Right lobe of liver (tissue), 4 donors: ENCODE measurements at regions not wholly inside any gene's neighbourhood (a gene's known extent, or its start where the extent isn't known, plus 50 kb on each side); places are given as distances from the start of the nearest gene placed in this dataset.

Source experiments
- POLR2A ChIP-seq: fragments of 450-650 bp; IDR thresholded peaks from one replicate; pipeline ENCODE4 v1.6.1; 2017; ENCODE audit warnings: antibody characterized with exemption, mild to moderate bottlenecking
- TF ChIP-seq, protein P1 (sequence below), 4 donors: fragments of 200-600 bp in 3 of 4; fragments of 450-650 bp in 1 of 4; IDR thresholded peaks; one replicate each; pipeline versions ENCODE4 v1.5.1 to v1.8.0; 2016 to 2022; ENCODE audit warnings: antibody characterized with exemption in 4 of 4, mild to moderate bottlenecking in 2 of 4
- donor health status: DM: no; HTN: no; CAD: no.
- donor health status: DM: no; HTN: no; CAD: no.
- donor health status: DM: no; HTN: yes; CAD: no.

DNA sequence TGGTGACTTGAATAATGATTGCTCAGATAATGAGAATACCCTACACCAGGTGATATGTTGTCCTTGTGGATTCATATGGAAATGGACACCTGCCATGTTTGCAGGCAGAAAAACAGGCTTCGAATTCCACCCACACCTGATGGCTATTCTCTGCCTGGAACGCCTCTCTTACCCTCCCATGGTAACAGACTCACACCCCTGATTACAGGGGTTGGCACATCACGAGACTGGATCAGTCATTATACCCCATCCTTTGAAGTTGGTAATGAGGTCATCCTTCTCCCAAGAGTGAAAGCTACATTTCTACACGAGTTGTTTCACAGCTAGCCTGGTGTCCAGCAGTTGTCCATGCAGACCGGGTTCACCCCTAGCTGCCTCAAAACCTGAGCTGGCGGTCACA, 71.4 kb upstream of the MBOAT2 start:
- TF ChIP-seq, protein P1, sequence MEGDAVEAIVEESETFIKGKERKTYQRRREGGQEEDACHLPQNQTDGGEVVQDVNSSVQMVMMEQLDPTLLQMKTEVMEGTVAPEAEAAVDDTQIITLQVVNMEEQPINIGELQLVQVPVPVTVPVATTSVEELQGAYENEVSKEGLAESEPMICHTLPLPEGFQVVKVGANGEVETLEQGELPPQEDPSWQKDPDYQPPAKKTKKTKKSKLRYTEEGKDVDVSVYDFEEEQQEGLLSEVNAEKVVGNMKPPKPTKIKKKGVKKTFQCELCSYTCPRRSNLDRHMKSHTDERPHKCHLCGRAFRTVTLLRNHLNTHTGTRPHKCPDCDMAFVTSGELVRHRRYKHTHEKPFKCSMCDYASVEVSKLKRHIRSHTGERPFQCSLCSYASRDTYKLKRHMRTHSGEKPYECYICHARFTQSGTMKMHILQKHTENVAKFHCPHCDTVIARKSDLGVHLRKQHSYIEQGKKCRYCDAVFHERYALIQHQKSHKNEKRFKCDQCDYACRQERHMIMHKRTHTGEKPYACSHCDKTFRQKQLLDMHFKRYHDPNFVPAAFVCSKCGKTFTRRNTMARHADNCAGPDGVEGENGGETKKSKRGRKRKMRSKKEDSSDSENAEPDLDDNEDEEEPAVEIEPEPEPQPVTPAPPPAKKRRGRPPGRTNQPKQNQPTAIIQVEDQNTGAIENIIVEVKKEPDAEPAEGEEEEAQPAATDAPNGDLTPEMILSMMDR (IDR thresholded peaks at IDR 0.05) = no peak
- TF ChIP-seq POLR2A = no peak
